Small intestine (tissue), 7 donors: ENCODE measurements at regions not wholly inside any gene's neighbourhood (a gene's known extent, or its start where the extent isn't known, plus 50 kb on each side); places are given as distances from the start of the nearest gene placed in this dataset.

ENCODE experiments used
- DNase-seq, 2 donors: peaks; one replicate each; pipeline versions ENCODE4 v3.0.0 to v3.0.0-alpha.2; 2013
- FAIRE-seq: peaks from 2 replicates; lab custom pipeline; 2012; peaks lifted over from hg19 to GRCh38; lab: Jason Lieb, UNC
- H3K27ac ChIP-seq, 3 donors: one replicate each; pipeline ENCODE4 v1.5.1; 2013; ENCODE audit warnings: low read length in 2 of 3, mild to moderate bottlenecking in 2 of 3, control low read depth in 1 of 3, inconsistent platforms in 1 of 3, low read depth in 1 of 3, moderate library complexity in 1 of 3
- H3K27me3 ChIP-seq, 3 donors: one replicate each; pipeline ENCODE4 v1.6.1; 2013; ENCODE audit warnings: low read length in 3 of 3, inconsistent platforms in 1 of 3; ENCODE audit not compliant: control insufficient read depth in 3 of 3, insufficient read depth in 3 of 3
- H3K36me3 ChIP-seq, 3 donors: one replicate each; pipeline ENCODE4 v1.6.1; 2013; ENCODE audit warnings: low read length in 3 of 3, inconsistent platforms in 1 of 3, low read depth in 1 of 3, mild to moderate bottlenecking in 1 of 3, moderate library complexity in 1 of 3; ENCODE audit not compliant: control insufficient read depth in 3 of 3, insufficient read depth in 2 of 3
- H3K4me1 ChIP-seq, 3 donors: one replicate each; pipeline ENCODE4 v1.6.1; 2013; ENCODE audit warnings: low read length in 2 of 3, inconsistent platforms in 1 of 3, low read depth in 1 of 3, mild to moderate bottlenecking in 1 of 3, moderate library complexity in 1 of 3; ENCODE audit not compliant: control insufficient read depth in 3 of 3, insufficient read depth in 2 of 3
- H3K4me3 ChIP-seq, 3 donors: one replicate each; pipeline ENCODE4 v1.5.1; 2013; ENCODE audit warnings: low read length in 3 of 3, control low read depth in 1 of 3, inconsistent platforms in 1 of 3, low read depth in 1 of 3, mild to moderate bottlenecking in 1 of 3, moderate library complexity in 1 of 3
- H3K9me3 ChIP-seq, 2 donors: one replicate each; pipeline ENCODE4 v1.6.1; 2013; ENCODE audit warnings: low read depth in 1 of 2, low read length in 1 of 2; ENCODE audit not compliant: control insufficient read depth in 2 of 2, insufficient read depth in 1 of 2
- WGBS, 3 donors: extraction: QIAGEN DNeasy Blood & Tissue Kit; methylation state at CpG; one replicate each; pipeline ENCODE4 v1.1.7; 2013; 5-methylcytosine and 5-hydroxymethylcytosine counted together
- donor health status: healthy with polysubstance abuse.
- donor health status: control.
- donor health status: control.
- donor health status: Bipolar disorder and iron deficiency.
- donor health status: healthy.

- Histone ChIP-seq H3K36me3 (no peaks in the 10 kb centered on the region), H3K4me3 (no peak overlapping the region), H3K9me3 (no peaks in the 10 kb centered on the region), H3K27ac (no peak overlapping the region), H3K27me3 (no peaks in the 10 kb centered on the region), H3K4me1 (no peaks in the 10 kb centered on the region)
- FAIRE-seq (no peak), DNase-seq (no peak)
These were observed 239.7 kb upstream of the GATB start for GRCh38 chr4:152000518-152000917.

- Histone ChIP-seq H3K4me1 (peaks cover 0 to under 1% (median 0%) of the 10 kb centered on the region in 3 donors), H3K9me3 (no peaks in the 10 kb centered on the region), H3K36me3 (no peaks in the 10 kb centered on the region), H3K4me3 (no peak overlapping the region), H3K27me3 (no peaks in the 10 kb centered on the region), H3K27ac (no peak overlapping the region)
- DNase-seq: no peak
- WGBS, 3 donors: 82 to 88% (median 88%) methylated on average over 9 of the region's 9 CpGs
- FAIRE-seq: no peak
These were observed 237.9 kb upstream of the GATB start for GRCh38 chr4:151998723-151999122.

- H3K9me3 ChIP-seq: no peaks in the 10 kb centered on the region
- peaks cover 0 to 8% (median 0%) of the 10 kb centered on the region in 3 donors for H3K4me1 ChIP-seq
- no peaks in the 10 kb centered on the region for H3K36me3 ChIP-seq
- FAIRE-seq (no peak), DNase-seq (no peak)
- 87 to 94% (median 92%) methylated on average over 2 of the region's 2 CpGs for WGBS, 3 donors
- H3K27ac ChIP-seq: no peak overlapping the region
- H3K27me3 ChIP-seq: no peaks in the 10 kb centered on the region
- no peak overlapping the region for H3K4me3 ChIP-seq
These were observed 236.7 kb upstream of the GATB start for GRCh38 chr4:151997461-151997860.

- no peak for DNase-seq
- Histone ChIP-seq H3K27ac (no peak overlapping the region), H3K4me3 (no peak overlapping the region), H3K36me3 (no peaks in the 10 kb centered on the region), H3K9me3 (no peaks in the 10 kb centered on the region), H3K27me3 (no peaks in the 10 kb centered on the region), H3K4me1 (peaks cover 0 to 10% (median 2%) of the 10 kb centered on the region in 3 donors)
- WGBS, 3 donors: 88 to 97% (median 91%) methylated on average over 3 of the region's 3 CpGs
- FAIRE-seq: no peak
These were observed 233.6 kb upstream of the GATB start for GRCh38 chr4:151994429-151994828.

- H3K27ac ChIP-seq: no peak overlapping the region
- no peaks in the 10 kb centered on the region for H3K36me3 ChIP-seq
- DNase-seq: peak in 1 of 2 donors; percentile 78
- FAIRE-seq: no peak
- no peaks in the 10 kb centered on the region for H3K9me3 ChIP-seq
- 40 to 51% (median 45%) methylated on average over 8 of the region's 8 CpGs for WGBS, 3 donors
- H3K27me3 ChIP-seq: no peaks in the 10 kb centered on the region
- H3K4me3 ChIP-seq: no peak overlapping the region
- H3K4me1 ChIP-seq: peaks cover 0 to 10% (median 2%) of the 10 kb centered on the region in 3 donors
These were observed 232.7 kb upstream of the GATB start for GRCh38 chr4:151993521-151993920.

- 76 to 83% (median 79%) methylated on average over 5 of the region's 5 CpGs for WGBS, 3 donors
- no peaks in the 10 kb centered on the region for H3K27me3 ChIP-seq
- peak in 1 of 2 donors; percentile 20 for DNase-seq
- no peaks in the 10 kb centered on the region for H3K9me3 ChIP-seq
- no peak overlapping the region for H3K27ac ChIP-seq
- peaks cover 0 to 10% (median 2%) of the 10 kb centered on the region in 3 donors for H3K4me1 ChIP-seq
- H3K4me3 ChIP-seq: no peak overlapping the region
- no peak for FAIRE-seq
- no peaks in the 10 kb centered on the region for H3K36me3 ChIP-seq
These were observed 231.7 kb upstream of the GATB start for GRCh38 chr4:151992332-151993154.

GRCh38 chr4:151991884-151992167 lies 231.0 kb upstream of the GATB start:
- Histone ChIP-seq H3K27me3 (no peaks in the 10 kb centered on the region), H3K4me1 (peaks cover 0 to 10% (median 2%) of the 10 kb centered on the region in 3 donors), H3K9me3 (no peaks in the 10 kb centered on the region), H3K27ac (no peak overlapping the region), H3K4me3 (no peak overlapping the region), H3K36me3 (no peaks in the 10 kb centered on the region)
- DNase-seq: no peak
- WGBS, 3 donors: 55 to 84% (median 67%) methylated on average over 2 of the region's 2 CpGs
- FAIRE-seq: no peak

GRCh38 chr4:151991001-151991883 lies 230.4 kb upstream of the GATB start:
- H3K27me3 ChIP-seq: no peaks in the 10 kb centered on the region

More at GRCh38 chr4:151991001-151991883, 230.4 kb upstream of the GATB start:
- 72 to 89% (median 82%) methylated on average over 10 of the region's 10 CpGs for WGBS, 3 donors
- H3K4me1 ChIP-seq: peaks cover 0 to 10% (median 2%) of the 10 kb centered on the region in 3 donors
- FAIRE-seq (no peak), DNase-seq (no peak)
- no peaks in the 10 kb centered on the region for H3K36me3 ChIP-seq
- H3K27ac ChIP-seq: no peak overlapping the region
- no peak overlapping the region for H3K4me3 ChIP-seq
- no peaks in the 10 kb centered on the region for H3K9me3 ChIP-seq
